K562 (cell line): ENCODE measurements at regions not wholly inside any gene's neighbourhood (a gene's known extent, or its start where the extent isn't known, plus 50 kb on each side); places are given as distances from the start of the nearest gene placed in this dataset.

Source experiments
- ATAC-seq: fragments of 200-7000 bp; cut with Tn5 transposase; 3 replicates; pipeline ENCODE4 v1.9.1; 2020; ENCODE audit warnings: moderate library complexity
- BruUV-seq: library from RNA; stranded (reverse); fragments of 400-500 nt; replicated peaks from 2 replicates; lab custom pipeline; 2021; lab: Mats Ljungman, UMichigan
- CTCF ChIA-PET: fragments of 300-600 bp; formaldehyde crosslinking; extraction: SDS; loops from one replicate; lab custom pipeline; 2021; ENCODE audit warnings: low intra/inter-chr PET ratio; lab: Yijun Ruan, JAX
- POLR2A ChIA-PET: fragments of 300-600, 350-650 bp; sonication (Branson Sonifier 250); formaldehyde crosslinking; extraction: SDS; loops from one replicate; lab custom pipeline; 2021; ENCODE audit warnings: antibody characterized with exemption, inconsistent platforms; lab: Yijun Ruan, JAX
- DNase-seq, 4 experiments: peaks; one replicate each; pipeline versions ENCODE4 v3.0.0 to v3.0.0-alpha.2; 2011 to 2018; ENCODE audit warnings: low spot score in 3 of 4, mixed read lengths in 3 of 4; ENCODE audit errors: extremely low read depth in 1 of 4
- FAIRE-seq: peaks from 2 replicates; lab custom pipeline; 2011; peaks lifted over from hg19 to GRCh38; lab: Jason Lieb, UNC
- H2AFZ ChIP-seq: 2 replicates; pipeline ENCODE4 v1.6.0; 2011; ENCODE audit warnings: low read depth, low read length, control low read depth, inconsistent platforms
- H3K27ac ChIP-seq: fragments of 200-600 bp; 3 replicates; pipeline ENCODE4 v1.8.0; 2011; ENCODE audit warnings: low read depth, mild to moderate bottlenecking, control low read depth, inconsistent platforms, low read length, moderate library complexity, mixed read lengths; ENCODE audit errors: extremely low read depth
- H3K27me3 ChIP-seq, 2 experiments: fragments of 300-600 bp in 1 of 2; 2 replicates in 1 of 2; 3 replicates in 1 of 2; pipeline versions ENCODE4 v1.6.0 to v1.8.0; 2011; ENCODE audit warnings: inconsistent platforms in 2 of 2, low read length in 2 of 2, mild to moderate bottlenecking in 1 of 2, mixed read lengths in 1 of 2, moderate library complexity in 1 of 2; ENCODE audit not compliant: control insufficient read depth in 2 of 2, insufficient read depth in 2 of 2
- H3K36me3 ChIP-seq: fragments of 300-600 bp; 3 replicates; pipeline ENCODE4 v1.8.0; 2011; ENCODE audit warnings: mild to moderate bottlenecking, low read length, inconsistent platforms; ENCODE audit not compliant: control insufficient read depth, insufficient read depth
- H3K4me1 ChIP-seq, 2 experiments: fragments of 200-600 bp in 1 of 2; replicated peaks in 1 of 2; 2 replicates in 1 of 2; 3 replicates in 1 of 2; pipeline versions ENCODE4 v1.5.1 to v1.8.0; 2011; ENCODE audit warnings: inconsistent platforms in 2 of 2, low read length in 2 of 2, mild to moderate bottlenecking in 1 of 2, mixed read lengths in 1 of 2, moderate library complexity in 1 of 2; ENCODE audit not compliant: control insufficient read depth in 2 of 2, insufficient read depth in 2 of 2
- H3K4me2 ChIP-seq: 2 replicates; pipeline ENCODE4 v1.6.1; 2011; ENCODE audit warnings: low read length, control low read depth, inconsistent platforms, mixed read lengths; ENCODE audit not compliant: insufficient read depth
- H3K4me3 ChIP-seq: fragments of 200-600 bp; sonication (generic), shearing (Covaris generic); 2 replicates; pipeline ENCODE4 v1.5.1; 2016; ENCODE audit warnings: control low read depth, inconsistent platforms
- H3K79me2 ChIP-seq: fragments of 200-600 bp; 3 replicates; pipeline ENCODE4 v1.8.0; 2011; ENCODE audit warnings: low read length, inconsistent platforms; ENCODE audit not compliant: control insufficient read depth, insufficient read depth
- H3K9ac ChIP-seq, 2 experiments: 2 replicates each; pipeline versions ENCODE4 v1.6.0 to v1.6.1; 2011; ENCODE audit warnings: low read depth in 2 of 2, low read length in 2 of 2, control low read depth in 1 of 2, inconsistent platforms in 1 of 2, mild to moderate bottlenecking in 1 of 2, mixed read lengths in 1 of 2; ENCODE audit not compliant: insufficient read depth in 1 of 2
- H3K9me1 ChIP-seq: one replicate; pipeline ENCODE4 v1.6.0; 2011; ENCODE audit warnings: inconsistent platforms, mild to moderate bottlenecking, low read length, moderate library complexity; ENCODE audit not compliant: control insufficient read depth, insufficient read depth
- H3K9me3 ChIP-seq: replicated peaks from 2 replicates; pipeline ENCODE4 v1.5.1; 2011; ENCODE audit warnings: low read depth, low read length, inconsistent platforms; ENCODE audit not compliant: control insufficient read depth, insufficient read depth
- H4K20me1 ChIP-seq: replicated peaks from 2 replicates; pipeline ENCODE4 v1.6.1; 2011; ENCODE audit warnings: low read length, inconsistent platforms, mixed read lengths; ENCODE audit not compliant: control insufficient read depth, insufficient read depth
- ATF3 ChIP-seq, 2 experiments: fragments of 450-650 bp in 1 of 2; sonication (generic) in 1 of 2; formaldehyde crosslinking in 1 of 2; IDR thresholded peaks in 1 of 2; conservative IDR thresholded peaks in 1 of 2; 2 replicates each; pipeline versions ENCODE4 v1.6.1 to v1.8.1; 2016 to 2023; ENCODE audit warnings: mild to moderate bottlenecking in 2 of 2, moderate library complexity in 2 of 2, inconsistent platforms in 1 of 2, missing genetic modification reagents in 1 of 2
- BRF1 ChIP-seq: IDR thresholded peaks from 3 replicates; pipeline ENCODE4 v1.6.1; 2011; ENCODE audit warnings: borderline replicate concordance, mild to moderate bottlenecking; ENCODE audit not compliant: insufficient read length; ENCODE audit errors: extremely low read depth
- EP300 ChIP-seq: IDR thresholded peaks from 2 replicates; pipeline ENCODE4 v1.6.1; 2012; ENCODE audit warnings: low read length, improper control_type of control experiment
- NCOA6 ChIP-seq: fragments of 450-650 bp; IDR thresholded peaks from 2 replicates; pipeline ENCODE4 v1.6.1; 2017; ENCODE audit warnings: mild to moderate bottlenecking
- PRDM10 ChIP-seq: fragments of 450-650 bp; IDR thresholded peaks from 2 replicates; pipeline ENCODE4 v1.6.1; 2018; ENCODE audit not compliant: partially characterized antibody
- TFAP4 ChIP-seq: sonication (generic); formaldehyde crosslinking; IDR thresholded peaks from 2 replicates; pipeline ENCODE4 v1.8.0; 2022; ENCODE audit warnings: missing genetic modification reagents, mild to moderate bottlenecking, moderate library complexity, borderline replicate concordance
- ZNF217 ChIP-seq: sonication (generic); formaldehyde crosslinking; IDR thresholded peaks from 2 replicates; pipeline ENCODE4 v1.8.0; 2022; ENCODE audit warnings: mild to moderate bottlenecking, missing genetic modification reagents
- ZNF239 ChIP-seq: fragments of 250-450 bp; sonication (Bioruptor Pico); IDR thresholded peaks from 2 replicates; pipeline ENCODE4 v1.4.0; 2020; ENCODE audit warnings: mild to moderate bottlenecking
- ZNF512 ChIP-seq: IDR thresholded peaks from 2 replicates; pipeline ENCODE4 v1.6.1; 2016; ENCODE audit warnings: missing genetic modification characterization, missing compliant biosample characterization
- WGBS: fragments of 100-300 bp; shearing (Covaris generic); methylation state at CpG from one replicate; pipeline ENCODE4 v1.1.6; 2016; ENCODE audit warnings: low coverage, mixed read lengths; ENCODE audit not compliant: insufficient coverage; ENCODE audit errors: missing lambda C conversion rate; 5-methylcytosine and 5-hydroxymethylcytosine counted together
- in situ Hi-C: fragments of 300-500 bp; cut with MboI; formaldehyde crosslinking; loops from 4 replicates; pipeline ENCODE4 v1.15.0; 2018; ENCODE audit warnings: inconsistent platforms, mixed read lengths
- intact Hi-C: fragments of 100-400 bp; cut with micrococcal nuclease; formaldehyde crosslinking; loops from 2 replicates; pipeline ENCODE4 v1.14.2; 2022

GRCh38 chr5:96050273-96050880 is 88.7 kb upstream of the ELL2 start (continued):
- TF ChIP-seq TFAP4 (CRISPR knock-in tag) (no peak), NCOA6 (no peak), ZNF239 (CRISPR knock-in tag) (no peak)

- Histone ChIP-seq H2AFZ (no peak overlapping the region), H3K79me2 (no peaks in the 10 kb centered on the region), H4K20me1 (no peaks in the 10 kb centered on the region), H3K27me3 (no peaks in the 10 kb centered on the region), H3K9me1 (no peaks in the 10 kb centered on the region), H3K9ac (no peak overlapping the region), H3K4me3 (no peak overlapping the region), H3K36me3 (no peaks in the 10 kb centered on the region), H3K27ac (no peak overlapping the region), H3K9me3 (no peaks in the 10 kb centered on the region), H3K4me2 (no peak overlapping the region), H3K4me1 (peaks cover 3 to 6% of the 10 kb centered on the region in 2 experiments; a peak in 2 of 5 replicates)
- in situ Hi-C loops, result no loop called here
- 19% methylated on average over 3 of the region's 3 CpGs for WGBS
- TF ChIP-seq ZNF512 (tag) (peak; percentile 69; the same call in 1 of the 2 replicates), EP300 (no peak), BRF1 (no peak), ZNF217 (no peak), ATF3 (IDR thresholded peaks at IDR 0.05) (peak; percentile 44; the same call in 1 of the 2 replicates), ATF3 (CRISPR knock-in tag; conservative IDR thresholded peaks at IDR 0.05) (no peak), PRDM10 (peak; percentile 14)
- intact Hi-C loops, result no loop called here
- CTCF ChIA-PET, result no interaction called here
- BruUV-seq, result no TSS peak
- DNase-seq (peak in 1 of 4 experiments; percentile 30), FAIRE-seq (no peak), ATAC-seq (0 out of 3 replicates have a peak, but pooled peaks have one; percentile 20)
- POLR2A ChIA-PET, result interaction anchor here (0.6 to 0.8 kb wide), 3 partner anchors 14 to 63 kb away, joined by 3 to 6 read pairs (median 4); no protein-coding TSS in a partner anchor
Observed at GRCh38 chr5:96049398-96050272, 88.0 kb upstream of the ELL2 start.
